ENCODE measurements at regions not wholly inside any gene's neighbourhood (a gene's known extent, or its start where the extent isn't known, plus 50 kb on each side); places are given as distances from the start of the nearest gene placed in this dataset.

GRCh38 chr9:16275795-16276624 lies 594.5 kb downstream of the BNC2 start:
- no peak for TF ChIP-seq CTCF (IDR thresholded peaks at IDR 0.05; ENCODE audit: poor library complexity)
- no peak for TF ChIP-seq EZH2phosphoT487 (IDR thresholded peaks at IDR 0.05; ENCODE audit: low read depth, severe bottlenecking, unreplicated experiment)
